Inferior parietal cortex (tissue), 1 donor: ENCODE measurements at regions not wholly inside any gene's neighbourhood (a gene's known extent, or its start where the extent isn't known, plus 50 kb on each side); places are given as distances from the start of the nearest gene placed in this dataset.

ENCODE experiments used
- DNase-seq: peaks from one replicate; pipeline ENCODE4 v3.0.0-alpha.2; 2016; ENCODE audit errors: extremely low spot score

DNA sequence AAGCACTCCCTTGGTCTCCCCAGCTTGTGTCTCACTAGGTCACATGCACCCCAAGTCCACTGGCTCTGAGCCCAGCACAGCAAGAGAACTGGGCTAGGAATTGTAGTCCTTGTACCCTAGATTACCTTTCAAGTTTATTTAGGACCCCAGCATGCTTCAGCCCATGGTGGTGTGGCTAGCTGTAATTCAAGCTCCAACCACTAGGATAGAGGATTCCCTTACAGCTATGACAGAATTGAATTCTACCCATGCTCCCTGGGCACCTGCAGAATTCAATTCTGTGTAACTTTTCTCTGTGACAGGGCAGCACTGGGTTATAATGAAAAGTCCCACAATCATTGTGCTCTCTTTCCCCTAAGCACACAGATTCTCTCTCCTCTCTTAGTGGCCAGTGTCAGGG, 253.8 kb upstream of the DMD start:
- no peak for DNase-seq

GRCh38 chrX:33457102-33457501, 245.8 kb upstream of the DMD start:
- no peak for DNase-seq

- no peak for DNase-seq
These were observed 235.9 kb upstream of the DMD start for GRCh38 chrX:33447285-33447684.

DNA sequence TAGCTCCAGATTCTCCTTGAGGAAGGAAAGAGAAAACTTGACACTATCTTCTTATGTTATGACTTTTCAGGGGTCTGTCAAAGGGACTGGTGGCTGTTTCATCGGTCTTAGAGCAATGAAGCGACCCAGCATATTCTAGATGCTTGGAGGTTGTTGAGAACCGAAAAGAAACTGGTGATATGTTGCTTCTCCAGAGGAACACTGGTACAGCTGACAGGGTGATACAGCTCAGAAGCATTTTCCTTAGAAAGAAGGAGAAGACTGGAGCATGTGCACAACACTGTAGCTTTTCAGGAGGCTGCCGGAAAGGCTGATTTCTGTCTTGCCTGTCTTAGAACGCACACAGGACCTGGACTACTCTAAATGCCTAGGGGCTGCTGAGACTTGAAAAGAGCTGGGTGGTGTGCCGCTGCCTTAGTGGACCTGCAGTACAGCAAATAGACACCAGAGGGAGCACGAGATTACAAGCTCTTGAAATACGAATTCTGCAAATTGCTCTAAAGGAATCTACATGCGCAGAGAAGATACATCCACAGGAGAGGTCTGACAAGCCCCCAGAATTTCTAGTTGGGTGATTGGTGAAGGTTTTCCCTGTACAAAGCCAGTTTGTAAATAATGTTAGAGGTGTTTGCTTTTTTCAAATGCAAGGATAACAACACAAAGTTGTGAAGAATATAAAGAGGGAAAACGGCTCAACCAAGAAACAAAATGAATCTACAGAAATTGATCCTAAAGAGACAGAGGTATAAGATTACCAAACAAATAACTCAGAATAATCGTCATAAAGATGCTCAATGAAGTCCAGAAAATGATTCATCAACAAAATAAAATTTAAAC, 223.1 kb upstream of the DMD start:
- DNase-seq, result peak; percentile 71

DNA sequence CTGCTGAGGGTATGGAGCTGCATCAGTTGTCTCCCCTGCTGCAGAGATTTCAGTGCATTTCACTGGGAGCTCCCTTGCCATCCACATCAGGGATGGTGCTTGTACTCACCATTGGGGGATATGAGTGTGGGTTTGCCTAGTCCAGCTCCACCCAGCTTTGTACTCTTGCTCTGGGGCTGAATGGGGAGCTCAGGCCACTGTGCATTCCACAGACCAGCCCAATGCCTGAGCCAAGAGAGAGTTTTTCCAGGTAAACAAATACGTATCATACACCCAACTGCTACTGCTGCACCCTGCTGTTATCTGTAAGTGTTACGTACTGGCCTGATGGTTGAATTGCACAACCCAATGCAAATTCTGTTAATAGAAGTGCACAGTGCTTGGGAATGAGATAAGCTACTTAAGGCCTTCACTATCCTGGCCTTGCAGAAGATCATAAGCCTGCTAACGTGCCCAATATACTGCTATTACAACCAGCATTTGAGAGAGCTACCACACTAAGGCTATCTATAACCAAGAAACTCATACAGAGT, 205.0 kb upstream of the DMD start:
- DNase-seq, result no peak

DNA sequence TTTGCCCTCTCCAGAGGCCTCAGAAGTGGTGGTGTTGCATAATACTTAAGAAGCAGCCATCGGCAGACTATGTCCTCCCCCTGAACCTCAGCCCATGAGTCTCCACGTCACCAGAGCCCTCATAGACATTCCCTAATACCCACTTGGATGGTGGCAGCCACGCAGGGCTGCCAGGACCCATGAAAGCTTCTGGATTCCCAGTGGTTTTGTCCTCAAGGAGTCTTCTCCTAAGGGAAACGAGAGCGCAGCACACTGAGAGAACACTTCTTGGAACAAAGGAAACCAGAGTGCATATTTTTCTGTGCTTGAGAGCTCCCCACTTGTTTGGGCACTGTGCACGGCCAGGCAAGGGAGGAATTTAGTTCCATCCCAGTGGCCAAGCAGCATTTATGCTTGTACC, 204.1 kb upstream of the DMD start:
- DNase-seq, result no peak

- DNase-seq, result no peak
These were observed 174.2 kb upstream of the DMD start for GRCh38 chrX:33385546-33385945.

DNA sequence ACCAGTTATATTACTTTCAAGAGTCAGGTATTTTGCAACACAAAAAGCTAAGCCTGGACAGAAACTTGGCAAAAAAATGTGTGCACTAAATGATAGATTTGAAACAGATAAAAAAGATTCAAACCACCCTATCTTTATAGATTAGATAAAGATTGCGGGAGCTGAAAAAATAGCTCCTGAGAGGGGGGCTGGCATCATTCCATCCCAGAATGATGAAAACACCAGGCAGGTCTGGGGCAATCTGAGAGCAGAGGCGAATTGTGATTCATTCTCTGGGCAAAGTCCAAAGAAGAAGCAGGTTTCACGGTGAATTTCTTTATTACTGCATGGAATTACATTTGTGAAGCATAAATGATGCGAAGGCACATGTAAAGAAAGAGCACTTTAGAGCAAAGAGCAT, 168.5 kb upstream of the DMD start:
- DNase-seq, result no peak

DNA sequence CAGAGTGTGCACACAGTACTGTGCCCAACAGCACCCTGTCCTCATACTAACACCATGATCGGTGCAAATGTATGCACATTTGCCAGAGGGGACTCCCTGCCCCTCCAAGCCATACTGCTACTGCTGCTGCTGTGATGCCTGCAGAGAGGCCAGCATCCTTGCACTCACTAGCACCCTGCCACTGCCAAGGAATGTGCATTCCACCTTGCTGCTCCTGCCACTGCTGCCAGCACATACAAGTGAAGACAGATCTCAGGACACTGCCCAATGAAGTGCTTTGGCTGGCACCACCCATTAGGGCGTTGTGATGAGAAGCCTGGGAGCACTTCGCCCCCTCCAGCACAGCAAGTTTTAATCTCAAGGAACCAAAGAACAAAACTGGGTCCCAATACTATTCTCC, 146.3 kb upstream of the DMD start:
- no peak for DNase-seq

- peak; percentile 24 for DNase-seq
These were observed 127.9 kb upstream of the DMD start for GRCh38 chrX:33339219-33339618.

GRCh38 chrX:33336783-33337182, 125.4 kb upstream of the DMD start:
- DNase-seq, result peak; percentile 55

DNA sequence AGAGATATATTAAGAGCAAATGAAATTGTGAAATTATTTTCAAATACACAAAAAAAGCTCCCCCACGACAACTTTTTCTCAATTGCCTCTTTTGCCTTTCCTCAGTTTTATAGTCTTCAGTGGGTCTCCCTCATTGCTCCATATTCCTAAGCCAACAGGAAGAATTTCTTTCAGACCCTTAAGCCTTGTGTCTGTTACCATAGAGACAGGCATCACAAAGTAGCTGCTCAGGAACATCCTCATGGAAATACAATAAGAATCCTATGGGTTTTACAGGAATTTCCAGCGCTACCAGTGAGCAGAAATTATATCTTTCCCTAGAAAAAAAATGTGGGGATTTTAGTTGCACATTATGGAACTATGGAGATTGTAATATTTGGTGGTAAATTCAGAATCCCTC, 121.9 kb upstream of the DMD start:
- no peak for DNase-seq

DNA sequence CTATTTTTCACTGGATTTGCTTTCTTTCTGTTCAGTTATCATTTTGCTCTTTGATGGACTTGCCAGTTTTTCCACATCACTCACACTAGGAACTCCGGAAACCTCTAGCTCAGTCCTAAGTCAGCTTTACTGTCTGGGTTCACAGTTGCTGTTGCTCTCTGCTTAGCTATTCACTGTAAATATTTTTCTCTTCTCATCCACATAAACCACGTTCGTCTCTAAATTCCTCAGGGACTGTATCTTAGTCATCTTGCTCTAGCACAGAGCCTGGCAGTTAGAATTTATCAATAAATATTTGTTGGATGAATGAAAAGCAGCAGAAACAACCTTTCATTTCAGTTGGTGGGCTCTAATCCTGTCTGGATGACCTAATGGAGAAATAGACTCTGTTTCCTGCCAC, 119.4 kb upstream of the DMD start:
- no peak for DNase-seq

- no peak for DNase-seq
These were observed 112.8 kb upstream of the DMD start for GRCh38 chrX:33324099-33324498.

GRCh38 chrX:33307911-33308354, 96.6 kb upstream of the DMD start:
- DNase-seq, result no peak

- no peak for DNase-seq
These were observed 87.3 kb upstream of the DMD start for GRCh38 chrX:33298622-33299021.

- DNase-seq, result no peak
These were observed 74.2 kb upstream of the DMD start for GRCh38 chrX:33285550-33285949.

DNA sequence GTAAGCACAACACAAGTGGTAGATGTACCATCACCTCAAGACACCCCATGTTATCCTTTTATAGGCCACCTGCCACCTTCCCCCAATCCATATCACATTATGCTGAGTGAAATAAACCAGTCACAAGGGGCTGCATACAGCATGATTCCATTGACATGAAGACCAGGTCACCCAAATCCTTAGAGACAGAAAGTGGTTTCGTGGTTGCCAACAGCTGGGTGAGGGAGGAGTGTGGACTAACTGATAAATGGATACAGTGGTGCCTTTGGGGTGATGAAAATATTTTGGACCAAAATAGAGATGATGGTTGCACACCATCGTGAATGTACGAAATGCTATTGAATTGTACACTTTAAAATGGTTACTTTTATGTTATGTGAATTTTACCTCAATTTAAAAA, 65.7 kb upstream of the DMD start:
- no peak for DNase-seq

DNA sequence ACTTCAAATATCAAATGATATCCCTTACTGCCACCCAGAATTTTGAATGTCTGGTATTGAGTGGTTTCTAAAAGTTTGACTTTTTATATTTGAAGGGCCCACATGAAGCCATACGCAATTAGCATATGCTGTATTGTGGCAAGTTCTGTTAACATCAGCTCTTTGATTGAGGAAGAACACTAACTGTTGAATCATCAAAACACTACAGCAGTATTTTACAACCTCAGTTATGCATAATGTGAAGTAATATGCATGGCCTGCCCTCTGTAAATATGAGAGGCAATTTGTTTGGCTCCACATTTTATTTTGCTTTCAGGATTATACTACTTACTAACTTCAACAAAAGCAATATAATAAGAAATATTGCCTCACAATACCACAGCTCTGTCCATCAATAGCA, 62.2 kb upstream of the DMD start:
- DNase-seq, result no peak

GRCh38 chrX:33272986-33273385, 61.6 kb upstream of the DMD start:
- no peak for DNase-seq
